Nephron progenitor cell (in vitro differentiated cells): ENCODE measurements at regions not wholly inside any gene's neighbourhood (a gene's known extent, or its start where the extent isn't known, plus 50 kb on each side); places are given as distances from the start of the nearest gene placed in this dataset.

Experiments used
- DNase-seq: peaks from one replicate; pipeline ENCODE4 v3.0.0; 2021
- H3K27ac Mint-ChIP-seq: 2 replicates; pipeline ENCODE4 v1.8.0; 2021; ENCODE audit warnings: mild to moderate bottlenecking, moderate library complexity, mixed read lengths
- H3K27me3 Mint-ChIP-seq: 2 replicates; pipeline ENCODE4 v1.8.0; 2021; ENCODE audit warnings: mild to moderate bottlenecking, low read depth, mixed read lengths; ENCODE audit not compliant: poor library complexity
- H3K36me3 Mint-ChIP-seq: 2 replicates; pipeline ENCODE4 v1.8.0; 2021; ENCODE audit warnings: low read depth, mixed read lengths
- H3K4me1 Mint-ChIP-seq: 2 replicates; pipeline ENCODE4 v1.8.0; 2021; ENCODE audit warnings: mixed read lengths
- H3K4me3 Mint-ChIP-seq: 2 replicates; pipeline ENCODE4 v1.8.0; 2021; ENCODE audit warnings: mild to moderate bottlenecking, moderate library complexity, mixed read lengths
- H3K9me3 Mint-ChIP-seq: 2 replicates; pipeline ENCODE4 v1.8.0; 2021; ENCODE audit warnings: mild to moderate bottlenecking, moderate library complexity, mixed read lengths
- CTCF ChIP-seq: fragments of 200-600 bp; sonication (generic); IDR thresholded peaks from 2 replicates; pipeline ENCODE4 v1.5.0; 2021; ENCODE audit warnings: antibody characterized with exemption

- H3K4me1 Mint-ChIP-seq = peaks cover 32% of the 10 kb centered on the region
- no peak overlapping the region for H3K27ac Mint-ChIP-seq
- no peak overlapping the region for H3K4me3 Mint-ChIP-seq
- no peaks in the 10 kb centered on the region for H3K36me3 Mint-ChIP-seq
- H3K27me3 Mint-ChIP-seq = peaks cover 7% of the 10 kb centered on the region
- H3K9me3 Mint-ChIP-seq = no peaks in the 10 kb centered on the region
- TF ChIP-seq CTCF = no peak
- DNase-seq = no peak
Observed at GRCh38 chr20:22513574-22513973, 70.8 kb downstream of the FOXA2 start.

DNA sequence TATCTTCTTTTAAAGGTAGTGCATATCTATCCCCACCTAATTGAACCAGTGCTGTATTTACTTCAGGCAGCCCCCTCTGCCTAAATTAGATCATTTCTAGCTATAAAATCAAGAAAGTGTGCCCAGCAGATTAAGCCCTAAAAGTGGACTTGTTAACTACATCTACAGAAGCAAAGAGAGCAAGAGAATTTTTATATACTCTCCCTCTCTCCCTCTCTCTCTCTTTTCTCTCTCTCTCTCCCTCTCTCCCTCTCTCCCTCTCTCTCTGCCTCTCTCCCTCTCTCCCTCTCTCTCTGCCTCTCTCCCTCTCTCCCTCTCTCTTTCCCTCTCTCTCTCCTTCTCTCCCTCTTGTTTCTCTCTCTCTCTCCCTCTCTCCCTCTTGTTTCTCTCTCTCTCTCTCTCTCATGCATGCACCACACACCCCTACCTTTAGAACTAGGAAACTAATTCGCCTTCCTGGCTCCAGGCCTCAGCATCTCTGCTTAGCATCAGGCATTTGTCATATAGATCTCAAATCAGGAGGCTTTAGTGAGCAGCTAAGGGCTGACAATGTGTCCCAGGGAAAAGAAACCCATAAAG is 71.4 kb downstream of the FOXA2 start:
- Mint-ChIP-seq H3K27me3 (peaks cover 8% of the 10 kb centered on the region), H3K4me3 (no peak overlapping the region), H3K27ac (no peak overlapping the region), H3K9me3 (no peaks in the 10 kb centered on the region), H3K36me3 (no peaks in the 10 kb centered on the region), H3K4me1 (peaks cover 32% of the 10 kb centered on the region)
- TF ChIP-seq CTCF = no peak
- DNase-seq = no peak

- Mint-ChIP-seq H3K27me3 (peaks cover 10% of the 10 kb centered on the region), H3K36me3 (no peaks in the 10 kb centered on the region), H3K27ac (no peak overlapping the region), H3K4me3 (no peak overlapping the region), H3K4me1 (peaks cover 32% of the 10 kb centered on the region), H3K9me3 (no peaks in the 10 kb centered on the region)
- no peak for DNase-seq
- TF ChIP-seq CTCF = no peak
Observed at GRCh38 chr20:22511943-22512910, 72.1 kb downstream of the FOXA2 start.

DNA sequence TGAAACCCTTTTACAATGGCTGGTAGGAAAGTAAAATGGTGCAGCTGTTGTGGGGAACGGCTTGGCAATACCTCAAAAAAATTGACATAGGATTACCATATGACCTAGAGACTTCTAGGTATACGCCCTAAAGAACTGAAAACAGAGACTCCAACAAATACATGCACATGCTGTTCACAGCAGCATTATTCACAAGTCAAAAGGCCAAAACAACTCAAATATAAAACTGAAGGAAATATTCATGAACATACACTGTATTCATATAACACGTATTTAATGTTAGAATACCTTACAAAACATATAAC is 74.6 kb downstream of the FOXA2 start:
- Mint-ChIP-seq H3K4me1 (peaks cover 26% of the 10 kb centered on the region), H3K36me3 (no peaks in the 10 kb centered on the region), H3K27me3 (peaks cover 13% of the 10 kb centered on the region), H3K4me3 (no peak overlapping the region), H3K9me3 (no peaks in the 10 kb centered on the region), H3K27ac (no peak overlapping the region)
- no peak for DNase-seq
- TF ChIP-seq CTCF = no peak

- Mint-ChIP-seq H3K27me3 (peaks cover 14% of the 10 kb centered on the region), H3K4me1 (peaks cover 26% of the 10 kb centered on the region)
Observed at GRCh38 chr20:22509090-22509842, 75.1 kb downstream of the FOXA2 start.

More at GRCh38 chr20:22509090-22509842, 75.1 kb downstream of the FOXA2 start:
- Mint-ChIP-seq H3K9me3 (no peaks in the 10 kb centered on the region), H3K4me3 (no peak overlapping the region), H3K27ac (no peak overlapping the region), H3K36me3 (no peaks in the 10 kb centered on the region)
- DNase-seq = no peak
- no peak for TF ChIP-seq CTCF
